IMR-90 (cell line): ENCODE measurements at regions not wholly inside any gene's neighbourhood (a gene's known extent, or its start where the extent isn't known, plus 50 kb on each side); places are given as distances from the start of the nearest gene placed in this dataset.

Source experiments
- ATAC-seq: fragments of 200-7000 bp; cut with Tn5 transposase; 2 replicates; pipeline ENCODE4 v1.9.1; 2020; ENCODE audit warnings: low read depth, mild to moderate bottlenecking, moderate library complexity
- BruUV-seq: library from RNA; stranded (reverse); fragments of 400-500 nt; replicated peaks from 2 replicates; lab custom pipeline; 2021; lab: Mats Ljungman, UMichigan
- CTCF ChIA-PET: fragments of 300-600 bp; formaldehyde crosslinking; extraction: SDS; loops from one replicate; lab custom pipeline; 2021; ENCODE audit warnings: antibody characterized with exemption; lab: Yijun Ruan, JAX
- POLR2A ChIA-PET: fragments of 300-600 bp; sonication (Branson Sonifier 250); formaldehyde crosslinking; loops from one replicate; lab custom pipeline; 2022; ENCODE audit warnings: antibody characterized with exemption; ENCODE audit not compliant: unreplicated experiment; lab: Charles Lee
- DNase-seq: peaks from one replicate; pipeline ENCODE4 v3.0.0; 2013
- H2AFZ ChIP-seq: replicated peaks from 2 replicates; pipeline ENCODE3; 2013; ENCODE audit warnings: low read length, mild to moderate bottlenecking; ENCODE audit not compliant: poor library complexity
- H2AK5ac ChIP-seq: 2 replicates; pipeline ENCODE4 v1.6.1; 2013; ENCODE audit warnings: low read depth, low read length, inconsistent platforms
- H2AK9ac ChIP-seq: replicated peaks from 2 replicates; pipeline ENCODE3; 2013; ENCODE audit warnings: mild to moderate bottlenecking, low read depth, low read length, moderate library complexity; ENCODE audit not compliant: poor library complexity
- H2BK120ac ChIP-seq: 2 replicates; pipeline ENCODE4 v1.6.1; 2013; ENCODE audit warnings: low read depth, low read length, inconsistent platforms
- H2BK15ac ChIP-seq: 3 replicates; pipeline ENCODE4 v1.6.1; 2013; ENCODE audit warnings: low read depth, low read length, inconsistent platforms
- H2BK20ac ChIP-seq: 2 replicates; pipeline ENCODE4 v1.6.1; 2013; ENCODE audit warnings: low read depth, mild to moderate bottlenecking, inconsistent platforms, low read length, moderate library complexity
- H2BK5ac ChIP-seq: 2 replicates; pipeline ENCODE4 v1.6.1; 2013; ENCODE audit warnings: mild to moderate bottlenecking, low read depth, low read length, inconsistent platforms; ENCODE audit not compliant: poor library complexity, severe bottlenecking
- H3K14ac ChIP-seq: replicated peaks from 2 replicates; pipeline ENCODE4 v1.6.1; 2013; ENCODE audit warnings: low read depth, low read length, inconsistent platforms
- H3K18ac ChIP-seq: 2 replicates; pipeline ENCODE4 v1.6.1; 2013; ENCODE audit warnings: low read depth, low read length, control low read depth
- H3K23ac ChIP-seq: 2 replicates; pipeline ENCODE4 v1.6.1; 2013; ENCODE audit warnings: low read depth, low read length, inconsistent platforms
- H3K27ac ChIP-seq: 2 replicates; pipeline ENCODE4 v1.5.1; 2013; ENCODE audit warnings: mild to moderate bottlenecking, control low read depth, low read length; ENCODE audit not compliant: insufficient read depth
- H3K27me3 ChIP-seq: 2 replicates; pipeline ENCODE4 v1.6.1; 2013; ENCODE audit warnings: low read length; ENCODE audit not compliant: control insufficient read depth, insufficient read depth
- H3K36me3 ChIP-seq: 2 replicates; pipeline ENCODE4 v1.6.1; 2013; ENCODE audit warnings: low read length, mixed read lengths; ENCODE audit not compliant: control insufficient read depth, insufficient read depth
- H3K4ac ChIP-seq: 2 replicates; pipeline ENCODE4 v1.6.1; 2013; ENCODE audit warnings: low read depth, low read length, inconsistent platforms
- H3K4me1 ChIP-seq: 2 replicates; pipeline ENCODE4 v1.6.1; 2013; ENCODE audit warnings: low read length, mixed read lengths; ENCODE audit not compliant: control insufficient read depth, insufficient read depth
- H3K4me2 ChIP-seq: 2 replicates; pipeline ENCODE4 v1.6.1; 2013; ENCODE audit warnings: low read depth, mild to moderate bottlenecking, control low read depth, low read length, moderate library complexity
- H3K4me3 ChIP-seq: 2 replicates; pipeline ENCODE4 v1.5.1; 2013; ENCODE audit warnings: low read depth, mild to moderate bottlenecking, control low read depth, low read length, moderate library complexity; ENCODE audit not compliant: insufficient read depth
- H3K56ac ChIP-seq: 2 replicates; pipeline ENCODE4 v1.6.1; 2013; ENCODE audit warnings: low read length, inconsistent platforms; ENCODE audit not compliant: insufficient read depth; ENCODE audit errors: extremely low read depth
- H3K79me1 ChIP-seq, 2 experiments: 2 replicates each; pipeline ENCODE4 v1.6.1; 2013; ENCODE audit warnings: low read length in 2 of 2, inconsistent platforms in 1 of 2, low read depth in 1 of 2
- H3K9ac ChIP-seq: 2 replicates; pipeline ENCODE4 v1.6.1; 2013; ENCODE audit warnings: low read depth, low read length, control low read depth
- H3K9me1 ChIP-seq: 2 replicates; pipeline ENCODE4 v1.6.1; 2013; ENCODE audit warnings: low read length, inconsistent platforms; ENCODE audit not compliant: insufficient read depth
- H3K9me3 ChIP-seq: 2 replicates; pipeline ENCODE4 v1.6.1; 2013; ENCODE audit warnings: low read length; ENCODE audit not compliant: control insufficient read depth, insufficient read depth
- H4K20me1 ChIP-seq: 2 replicates; pipeline ENCODE4 v1.6.1; 2013; ENCODE audit warnings: low read length, inconsistent platforms; ENCODE audit not compliant: insufficient read depth
- H4K5ac ChIP-seq: 2 replicates; pipeline ENCODE4 v1.6.1; 2013; ENCODE audit warnings: mild to moderate bottlenecking, low read depth, low read length, control low read depth
- H4K8ac ChIP-seq, 2 experiments: 2 replicates each; pipeline ENCODE4 v1.6.1; 2013; ENCODE audit warnings: low read depth in 2 of 2, low read length in 2 of 2, control low read depth in 1 of 2, inconsistent platforms in 1 of 2
- H4K91ac ChIP-seq: 2 replicates; pipeline ENCODE4 v1.6.1; 2013; ENCODE audit warnings: low read depth, low read length, inconsistent platforms; ENCODE audit not compliant: insufficient read depth
- BHLHE40 ChIP-seq: fragments of 150-350 bp; IDR thresholded peaks from 2 replicates; pipeline ENCODE4 v1.6.1; 2016; ENCODE audit warnings: mild to moderate bottlenecking, low read depth, low read length
- FOS ChIP-seq: fragments of 150-350 bp; IDR thresholded peaks from 2 replicates; pipeline ENCODE4 v1.6.1; 2016; ENCODE audit warnings: low read depth, low read length
- MAFK ChIP-seq: IDR thresholded peaks from 2 replicates; pipeline ENCODE4 v1.6.1; 2012; ENCODE audit warnings: low read depth, low read length, improper control_type of control experiment
- MAZ ChIP-seq: IDR thresholded peaks from 2 replicates; pipeline ENCODE4 v1.6.1; 2012; ENCODE audit warnings: low read depth, mild to moderate bottlenecking, low read length, improper control_type of control experiment, moderate library complexity, borderline replicate concordance
- POLR2A ChIP-seq: IDR thresholded peaks from 2 replicates; pipeline ENCODE4 v1.6.1; 2012; ENCODE audit warnings: mild to moderate bottlenecking, low read depth, low read length
- RAD21 ChIP-seq: IDR thresholded peaks from 2 replicates; pipeline ENCODE4 v1.6.1; 2012; ENCODE audit warnings: low read length, improper control_type of control experiment
- RCOR1 ChIP-seq: IDR thresholded peaks from 2 replicates; pipeline ENCODE4 v1.6.1; 2012; ENCODE audit warnings: mild to moderate bottlenecking, low read length, improper control_type of control experiment; ENCODE audit not compliant: insufficient replicate concordance
- RFX5 ChIP-seq: IDR thresholded peaks from 2 replicates; pipeline ENCODE4 v1.8.0; 2012; ENCODE audit warnings: low read depth, mild to moderate bottlenecking, low read length, moderate library complexity
- SMC3 ChIP-seq: fragments of 150-350 bp; IDR thresholded peaks from 2 replicates; pipeline ENCODE4 v1.6.1; 2016; ENCODE audit warnings: low read depth, mild to moderate bottlenecking, antibody characterized with exemption, low read length, moderate library complexity
- WGBS, 2 experiments: methylation state at CpG; one replicate each; pipeline versions ENCODE4 v1.1.5 to v1.1.7; 2013; ENCODE audit warnings: missing lambda C conversion rate in 2 of 2; ENCODE audit not compliant: insufficient read length in 1 of 2; ENCODE audit errors: extremely low coverage in 2 of 2; 5-methylcytosine and 5-hydroxymethylcytosine counted together
- dilution Hi-C: fragments of 300-500 bp; cut with HindIII; formaldehyde crosslinking; loops from one replicate; pipeline ENCODE4 v1.14.3; 2018; ENCODE audit warnings: low sequenced_read_pairs; ENCODE audit not compliant: unreplicated experiment
- in situ Hi-C: fragments of 300-500 bp; cut with MboI; formaldehyde crosslinking; loops from 3 replicates; pipeline ENCODE4 v1.14.3; 2019; ENCODE audit warnings: low sequenced_read_pairs, inconsistent platforms, mixed read lengths
- intact Hi-C: fragments of 100-400 bp; cut with micrococcal nuclease; formaldehyde crosslinking; loops from 2 replicates; pipeline ENCODE4 v1.10.0; 2022
- TF ChIP-seq, protein P1 (sequence below): conservative IDR thresholded peaks from 2 replicates; pipeline ENCODE4 v1.5.1; 2012; ENCODE audit warnings: mild to moderate bottlenecking, low read depth, low read length, improper control_type of control experiment
- TF ChIP-seq, protein P2 (sequence below): fragments of 150-350 bp; IDR thresholded peaks from 2 replicates; pipeline ENCODE4 v1.6.1; 2017; ENCODE audit warnings: mild to moderate bottlenecking, antibody characterized with exemption, low read length, low read depth
- TF ChIP-seq, protein P3 (sequence below): fragments of 150-350 bp; IDR thresholded peaks from 2 replicates; pipeline ENCODE4 v1.6.1; 2016; ENCODE audit warnings: low read depth, mild to moderate bottlenecking, low read length, moderate library complexity, borderline replicate concordance

DNA sequence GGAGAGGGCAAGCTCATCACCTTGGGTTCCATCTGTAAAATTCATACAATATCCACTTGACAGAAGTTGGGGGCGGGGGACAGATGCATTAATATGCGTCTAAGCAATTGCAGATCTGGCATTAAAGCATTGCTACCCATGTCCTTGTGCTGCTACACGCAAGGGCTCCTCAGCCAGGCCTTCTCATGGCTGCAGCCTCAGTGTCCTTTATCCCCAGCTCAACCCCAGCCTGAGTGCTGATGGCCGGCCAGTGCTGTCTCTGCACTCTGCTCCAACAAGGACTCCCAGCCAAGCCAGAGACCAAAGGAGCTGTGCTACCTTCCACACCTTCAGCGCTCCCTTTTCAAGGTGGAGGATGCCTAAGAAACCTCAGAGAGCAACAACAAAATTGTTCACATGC is 188.5 kb upstream of the STXBP5 start:
- Histone ChIP-seq H3K23ac (no peak overlapping the region), H4K91ac (no peak overlapping the region), H2AFZ (no peak overlapping the region), H3K4me3 (no peak overlapping the region), H2BK120ac (no peak overlapping the region), H4K8ac (no peak overlapping the region), H3K18ac (no peak overlapping the region), H3K27me3 (no peaks in the 10 kb centered on the region), H2BK20ac (no peak overlapping the region), H3K4ac (no peak overlapping the region), H2BK15ac (no peak overlapping the region), H4K20me1 (no peaks in the 10 kb centered on the region), H3K56ac (no peak overlapping the region), H3K9me1 (no peaks in the 10 kb centered on the region), H4K5ac (no peak overlapping the region), H3K36me3 (no peaks in the 10 kb centered on the region), H3K9ac (no peak overlapping the region), H3K9me3 (no peaks in the 10 kb centered on the region), H2BK5ac (no peak overlapping the region), H3K14ac (no peak overlapping the region), H3K4me1 (no peaks in the 10 kb centered on the region), H3K79me1 (no peaks in the 10 kb centered on the region), H3K4me2 (no peak overlapping the region), H2AK9ac (no peak overlapping the region), H3K27ac (no peak overlapping the region), H2AK5ac (peak overlapping the region; percentile 26; the same call in 1 of the 2 replicates)
- no TSS peak for BruUV-seq
- intact Hi-C loops (no loop called here), in situ Hi-C loops (no loop called here), dilution Hi-C loops (no loop called here)
- 90% methylated on average over 2 of the region's 5 CpGs; no CpG with 5 or more reads in 1 of the 2 experiments for WGBS, 2 experiments
- POLR2A ChIA-PET = interaction anchor here (0.8 kb wide), 1 partner anchor 17 kb away, joined by 3 read pairs; no protein-coding TSS in a partner anchor
- ATAC-seq (no peak), DNase-seq (no peak)
- CTCF ChIA-PET = no interaction called here
- no peak for TF ChIP-seq RAD21
- TF ChIP-seq POLR2A = no peak
- TF ChIP-seq MAZ = no peak
- TF ChIP-seq FOS = no peak
- TF ChIP-seq, protein P1, sequence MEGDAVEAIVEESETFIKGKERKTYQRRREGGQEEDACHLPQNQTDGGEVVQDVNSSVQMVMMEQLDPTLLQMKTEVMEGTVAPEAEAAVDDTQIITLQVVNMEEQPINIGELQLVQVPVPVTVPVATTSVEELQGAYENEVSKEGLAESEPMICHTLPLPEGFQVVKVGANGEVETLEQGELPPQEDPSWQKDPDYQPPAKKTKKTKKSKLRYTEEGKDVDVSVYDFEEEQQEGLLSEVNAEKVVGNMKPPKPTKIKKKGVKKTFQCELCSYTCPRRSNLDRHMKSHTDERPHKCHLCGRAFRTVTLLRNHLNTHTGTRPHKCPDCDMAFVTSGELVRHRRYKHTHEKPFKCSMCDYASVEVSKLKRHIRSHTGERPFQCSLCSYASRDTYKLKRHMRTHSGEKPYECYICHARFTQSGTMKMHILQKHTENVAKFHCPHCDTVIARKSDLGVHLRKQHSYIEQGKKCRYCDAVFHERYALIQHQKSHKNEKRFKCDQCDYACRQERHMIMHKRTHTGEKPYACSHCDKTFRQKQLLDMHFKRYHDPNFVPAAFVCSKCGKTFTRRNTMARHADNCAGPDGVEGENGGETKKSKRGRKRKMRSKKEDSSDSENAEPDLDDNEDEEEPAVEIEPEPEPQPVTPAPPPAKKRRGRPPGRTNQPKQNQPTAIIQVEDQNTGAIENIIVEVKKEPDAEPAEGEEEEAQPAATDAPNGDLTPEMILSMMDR = no peak
- TF ChIP-seq SMC3 = no peak
- TF ChIP-seq, protein P2, sequence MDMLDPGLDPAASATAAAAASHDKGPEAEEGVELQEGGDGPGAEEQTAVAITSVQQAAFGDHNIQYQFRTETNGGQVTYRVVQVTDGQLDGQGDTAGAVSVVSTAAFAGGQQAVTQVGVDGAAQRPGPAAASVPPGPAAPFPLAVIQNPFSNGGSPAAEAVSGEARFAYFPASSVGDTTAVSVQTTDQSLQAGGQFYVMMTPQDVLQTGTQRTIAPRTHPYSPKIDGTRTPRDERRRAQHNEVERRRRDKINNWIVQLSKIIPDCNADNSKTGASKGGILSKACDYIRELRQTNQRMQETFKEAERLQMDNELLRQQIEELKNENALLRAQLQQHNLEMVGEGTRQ = no peak
- no peak for TF ChIP-seq BHLHE40
- TF ChIP-seq RFX5 = no peak
- TF ChIP-seq MAFK = no peak
- no peak for TF ChIP-seq RCOR1
- TF ChIP-seq, protein P3, sequence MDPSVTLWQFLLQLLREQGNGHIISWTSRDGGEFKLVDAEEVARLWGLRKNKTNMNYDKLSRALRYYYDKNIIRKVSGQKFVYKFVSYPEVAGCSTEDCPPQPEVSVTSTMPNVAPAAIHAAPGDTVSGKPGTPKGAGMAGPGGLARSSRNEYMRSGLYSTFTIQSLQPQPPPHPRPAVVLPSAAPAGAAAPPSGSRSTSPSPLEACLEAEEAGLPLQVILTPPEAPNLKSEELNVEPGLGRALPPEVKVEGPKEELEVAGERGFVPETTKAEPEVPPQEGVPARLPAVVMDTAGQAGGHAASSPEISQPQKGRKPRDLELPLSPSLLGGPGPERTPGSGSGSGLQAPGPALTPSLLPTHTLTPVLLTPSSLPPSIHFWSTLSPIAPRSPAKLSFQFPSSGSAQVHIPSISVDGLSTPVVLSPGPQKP = no peak
